Activated naive CD4-positive, alpha-beta T cell treated with anti-CD3 and anti-CD28 coated beads, Interleukin-2, amount 50 U/mL, for 24 hours (primary cell): ENCODE measurements at regions not wholly inside any gene's neighbourhood (a gene's known extent, or its start where the extent isn't known, plus 50 kb on each side); places are given as distances from the start of the nearest gene placed in this dataset.

Experiments
- H3K27ac Mint-ChIP-seq: one replicate; pipeline ENCODE4 v1.8.0; 2021; ENCODE audit warnings: mild to moderate bottlenecking, mixed read lengths
- H3K27me3 Mint-ChIP-seq: one replicate; pipeline ENCODE4 v1.8.0; 2021; ENCODE audit warnings: mixed read lengths
- H3K36me3 Mint-ChIP-seq: one replicate; pipeline ENCODE4 v1.8.0; 2021; ENCODE audit warnings: mixed read lengths
- H3K4me1 Mint-ChIP-seq: one replicate; pipeline ENCODE4 v1.8.0; 2021; ENCODE audit warnings: mixed read lengths
- H3K4me3 Mint-ChIP-seq: one replicate; pipeline ENCODE4 v1.8.0; 2021; ENCODE audit warnings: mild to moderate bottlenecking, mixed read lengths
- H3K9me3 Mint-ChIP-seq: one replicate; pipeline ENCODE4 v1.8.0; 2021; ENCODE audit warnings: mixed read lengths

DNA sequence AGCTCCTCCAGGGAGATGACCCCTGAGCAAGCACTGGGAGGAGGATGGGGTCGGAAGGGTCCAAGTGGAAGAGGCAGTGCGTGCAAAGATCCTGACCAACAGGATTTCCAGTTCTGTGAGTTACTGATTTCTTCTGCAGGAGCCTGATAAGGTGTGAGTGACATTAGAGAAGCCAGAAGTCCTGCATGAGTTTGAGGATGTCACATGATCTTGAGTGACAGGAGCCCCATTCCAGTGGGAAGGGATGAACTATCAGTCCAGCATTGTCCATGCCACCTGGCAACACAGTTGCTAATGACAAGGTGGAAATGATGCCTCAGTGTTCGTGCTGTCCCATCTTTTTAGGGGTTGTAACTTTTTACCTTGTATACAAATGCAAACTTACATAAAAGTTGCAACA lies 285.1 kb upstream of the HDAC4 start:
- no peaks in the 10 kb centered on the region for H3K9me3 Mint-ChIP-seq
- H3K4me3 Mint-ChIP-seq, result no peak overlapping the region
- no peak overlapping the region for H3K27ac Mint-ChIP-seq
- peaks cover 15% of the 10 kb centered on the region for H3K27me3 Mint-ChIP-seq
- H3K36me3 Mint-ChIP-seq, result no peaks in the 10 kb centered on the region
- no peaks in the 10 kb centered on the region for H3K4me1 Mint-ChIP-seq

DNA sequence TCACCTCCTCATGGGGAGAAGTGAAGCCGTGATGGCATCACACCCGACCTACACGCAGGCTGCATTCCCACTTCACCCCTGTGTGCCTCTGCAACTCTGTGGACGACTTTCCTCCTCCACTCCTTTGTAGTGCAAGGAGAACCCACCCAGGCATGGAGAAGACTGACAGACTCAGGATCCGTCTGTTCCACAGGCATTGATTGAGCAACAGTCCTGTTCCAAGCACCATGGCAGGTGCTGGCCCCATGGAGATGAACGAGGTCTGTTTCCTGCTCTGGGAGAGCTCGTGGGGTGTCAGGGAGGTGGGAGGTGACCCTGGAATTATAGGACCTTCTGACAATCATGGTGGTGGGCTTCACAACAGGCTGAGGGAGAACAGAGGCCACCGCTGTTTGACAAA lies 284.7 kb upstream of the HDAC4 start:
- no peak overlapping the region for H3K4me3 Mint-ChIP-seq
- H3K27me3 Mint-ChIP-seq, result peaks cover 17% of the 10 kb centered on the region
- H3K27ac Mint-ChIP-seq, result no peak overlapping the region
- no peaks in the 10 kb centered on the region for H3K9me3 Mint-ChIP-seq
- no peaks in the 10 kb centered on the region for H3K4me1 Mint-ChIP-seq
- no peaks in the 10 kb centered on the region for H3K36me3 Mint-ChIP-seq

DNA sequence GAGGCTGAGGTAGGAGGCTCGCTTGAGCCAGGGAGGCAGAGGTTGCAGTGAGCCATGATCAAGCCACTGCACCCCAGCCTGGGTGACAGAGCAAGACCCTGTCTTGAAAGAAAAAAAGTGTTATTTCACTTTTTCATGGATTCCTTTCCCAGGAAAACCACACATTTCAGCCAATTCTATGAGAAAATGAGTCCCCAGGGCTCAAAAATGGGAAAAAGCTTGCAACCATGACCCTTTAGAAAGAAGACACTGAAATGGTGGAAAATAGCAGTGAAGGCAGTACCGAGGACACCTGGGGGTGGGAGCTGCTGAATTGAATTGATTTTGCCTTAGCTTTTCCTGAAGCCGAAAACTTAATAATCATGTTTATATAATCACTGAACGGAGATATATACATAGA lies 284.2 kb upstream of the HDAC4 start:
- Mint-ChIP-seq H3K27ac (no peak overlapping the region), H3K36me3 (no peaks in the 10 kb centered on the region), H3K9me3 (no peaks in the 10 kb centered on the region), H3K4me3 (no peak overlapping the region), H3K27me3 (peaks cover 17% of the 10 kb centered on the region), H3K4me1 (no peaks in the 10 kb centered on the region)

DNA sequence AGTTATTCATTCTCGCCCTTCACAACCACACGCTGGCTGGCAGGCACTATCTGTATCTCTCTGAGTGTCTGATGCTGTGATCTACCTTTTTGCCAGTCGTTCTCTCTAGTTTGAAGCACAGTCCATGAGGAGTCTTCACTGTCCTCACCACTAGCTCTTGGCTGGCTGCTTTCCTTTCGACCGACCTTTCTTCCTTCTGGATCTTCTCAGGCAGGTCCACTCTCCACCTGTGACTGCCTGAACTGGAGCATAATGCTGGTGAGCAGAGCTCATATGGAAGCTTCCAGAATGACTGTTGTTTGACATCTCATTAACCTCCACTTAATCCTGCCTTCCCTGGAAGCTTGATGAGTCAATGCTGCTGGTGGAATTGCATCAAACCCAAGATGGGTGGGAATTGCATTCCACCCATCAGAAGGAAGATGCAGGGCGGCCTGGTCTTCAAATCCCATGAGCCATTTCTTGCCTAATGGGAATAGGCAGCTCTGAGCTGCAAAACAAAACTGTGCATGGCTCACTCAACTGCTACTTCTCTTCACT lies 283.5 kb upstream of the HDAC4 start:
- H3K4me3 Mint-ChIP-seq, result no peak overlapping the region
- no peaks in the 10 kb centered on the region for H3K4me1 Mint-ChIP-seq
- H3K36me3 Mint-ChIP-seq, result no peaks in the 10 kb centered on the region
- no peak overlapping the region for H3K27ac Mint-ChIP-seq
- H3K27me3 Mint-ChIP-seq, result peaks cover 17% of the 10 kb centered on the region
- no peaks in the 10 kb centered on the region for H3K9me3 Mint-ChIP-seq

DNA sequence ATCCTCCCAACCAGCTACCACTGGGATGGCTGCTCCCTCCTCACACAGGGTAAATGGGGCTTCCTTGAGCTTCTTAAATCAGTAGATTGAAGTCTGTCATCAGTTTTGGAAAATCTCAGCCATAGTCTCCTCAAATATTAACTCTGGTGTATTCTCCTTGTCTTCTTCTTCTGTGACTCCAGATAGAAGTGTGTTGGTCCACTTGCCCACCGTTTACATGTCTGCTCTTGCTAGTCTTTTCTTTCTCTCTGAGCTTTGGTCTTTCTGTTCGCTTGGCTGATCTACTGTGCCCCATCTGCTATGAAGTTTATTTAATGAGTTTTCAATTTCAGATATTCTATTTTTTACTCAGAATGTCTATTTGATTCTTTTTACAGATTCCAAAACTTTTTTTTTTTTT lies 281.7 kb upstream of the HDAC4 start:
- Mint-ChIP-seq H3K27me3 (peaks cover 12% of the 10 kb centered on the region), H3K9me3 (no peaks in the 10 kb centered on the region), H3K27ac (no peak overlapping the region), H3K4me1 (no peaks in the 10 kb centered on the region), H3K4me3 (no peak overlapping the region), H3K36me3 (no peaks in the 10 kb centered on the region)

DNA sequence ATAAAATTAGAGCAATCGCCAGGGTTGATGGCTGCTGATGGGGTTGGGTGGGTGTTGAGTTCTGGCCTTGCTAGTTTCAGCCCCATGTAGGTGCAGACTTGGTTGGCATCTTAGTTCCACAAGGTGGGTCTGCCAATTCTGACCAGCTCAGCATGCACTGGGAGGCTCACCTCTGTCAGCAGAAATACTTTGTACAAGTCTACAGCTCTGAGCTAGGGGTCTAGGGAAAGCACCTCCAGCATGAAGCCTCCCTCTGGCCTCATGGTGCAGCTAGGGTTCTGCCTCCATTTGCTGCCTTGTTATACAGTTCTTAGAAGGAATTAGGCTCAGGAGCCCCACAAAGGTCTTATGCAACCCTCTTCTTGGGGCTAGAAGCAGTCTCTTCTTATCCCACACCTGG lies 278.9 kb upstream of the HDAC4 start:
- Mint-ChIP-seq H3K36me3 (no peaks in the 10 kb centered on the region), H3K9me3 (no peaks in the 10 kb centered on the region), H3K4me1 (no peaks in the 10 kb centered on the region), H3K4me3 (no peak overlapping the region), H3K27ac (no peak overlapping the region), H3K27me3 (peaks cover 12% of the 10 kb centered on the region)

DNA sequence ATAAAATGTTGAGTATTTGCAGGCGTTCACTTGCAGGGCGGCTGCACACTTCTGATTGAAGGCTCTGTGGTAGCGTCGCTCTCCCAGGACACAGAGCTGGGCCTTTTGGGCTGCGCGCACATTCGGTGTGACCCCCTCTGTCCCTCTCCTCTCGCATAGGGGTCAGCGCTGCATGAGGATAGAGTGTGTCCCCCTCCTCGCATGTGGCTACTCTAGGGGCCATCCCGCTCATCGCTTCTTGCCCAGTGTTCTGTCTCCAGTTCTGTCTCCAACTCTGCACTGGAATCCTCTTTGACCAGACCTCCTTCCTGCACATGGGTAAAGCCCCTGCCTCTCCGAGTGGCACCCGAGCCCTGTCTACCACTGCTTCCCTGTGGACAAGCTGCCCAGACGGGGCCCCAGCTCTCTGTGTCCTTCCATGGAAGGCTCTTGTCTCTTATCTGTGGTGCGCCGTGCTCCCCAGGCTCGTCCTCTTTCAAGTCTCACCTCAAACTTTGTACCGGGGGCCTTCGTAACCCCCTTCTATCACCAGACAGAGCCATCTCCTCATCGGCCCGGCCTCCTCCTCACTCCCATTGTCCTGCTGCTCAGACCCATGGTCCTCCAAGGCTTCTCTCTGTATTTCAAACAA lies 278.0 kb upstream of the HDAC4 start:
- Mint-ChIP-seq H3K9me3 (no peaks in the 10 kb centered on the region), H3K4me1 (no peaks in the 10 kb centered on the region), H3K4me3 (no peak overlapping the region), H3K27ac (no peak overlapping the region), H3K36me3 (no peaks in the 10 kb centered on the region), H3K27me3 (peaks cover 11% of the 10 kb centered on the region)

DNA sequence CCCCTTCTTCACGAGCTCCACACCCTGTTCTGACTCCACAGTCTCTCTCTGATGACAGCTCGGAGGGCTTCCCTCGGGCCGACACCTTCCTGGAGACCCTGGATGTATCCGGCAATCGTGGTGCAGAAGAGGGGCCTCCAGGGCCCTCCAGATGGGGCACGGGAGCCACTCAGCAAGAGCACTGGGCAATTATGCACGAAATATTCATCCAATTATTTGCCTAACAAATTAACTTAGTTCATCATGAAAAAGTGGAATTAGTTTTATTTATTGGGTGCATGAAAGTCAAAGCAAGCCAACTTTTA lies 277.3 kb upstream of the HDAC4 start:
- Mint-ChIP-seq H3K9me3 (no peaks in the 10 kb centered on the region), H3K27ac (no peak overlapping the region), H3K27me3 (peaks cover 9% of the 10 kb centered on the region), H3K36me3 (no peaks in the 10 kb centered on the region), H3K4me3 (no peak overlapping the region), H3K4me1 (no peaks in the 10 kb centered on the region)

DNA sequence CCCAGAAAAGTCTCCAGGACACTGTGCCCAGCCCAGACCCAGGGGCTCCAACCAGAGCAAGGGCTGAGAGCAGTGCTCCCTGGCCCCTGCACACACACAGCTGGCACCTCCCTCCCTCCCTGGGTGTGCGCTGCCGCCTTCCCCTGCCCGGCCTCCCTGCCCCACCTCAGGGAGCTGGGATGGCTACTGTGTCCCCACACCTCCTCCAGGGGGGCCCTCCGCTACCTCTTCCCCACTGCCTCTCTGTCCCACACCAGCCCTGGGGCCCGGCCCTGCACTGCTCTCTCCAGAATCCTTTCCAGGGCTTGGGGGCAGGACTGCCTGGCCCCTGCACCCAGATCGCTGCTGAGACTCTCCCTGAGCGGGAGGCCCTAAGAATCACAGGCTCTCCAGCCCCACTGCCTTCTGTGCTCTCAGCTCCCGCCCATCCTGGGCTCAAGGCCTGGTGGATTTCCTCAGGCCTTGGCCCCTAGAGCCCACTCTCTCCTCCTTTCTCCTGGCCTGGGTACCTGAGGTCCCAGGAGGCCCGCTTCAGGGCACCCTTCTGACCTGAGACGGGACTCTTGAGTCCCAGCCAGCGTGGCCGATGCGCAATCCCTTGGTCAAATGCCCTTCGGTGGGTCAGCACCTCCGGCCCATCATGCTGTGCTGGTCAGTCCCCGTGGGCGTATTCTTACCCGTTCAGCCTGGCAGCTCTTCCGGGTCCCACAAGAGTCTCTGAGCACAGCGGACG lies 276.8 kb upstream of the HDAC4 start:
- Mint-ChIP-seq H3K27me3 (peaks cover 7% of the 10 kb centered on the region), H3K9me3 (no peaks in the 10 kb centered on the region), H3K4me3 (no peak overlapping the region), H3K4me1 (no peaks in the 10 kb centered on the region), H3K27ac (no peak overlapping the region), H3K36me3 (no peaks in the 10 kb centered on the region)

DNA sequence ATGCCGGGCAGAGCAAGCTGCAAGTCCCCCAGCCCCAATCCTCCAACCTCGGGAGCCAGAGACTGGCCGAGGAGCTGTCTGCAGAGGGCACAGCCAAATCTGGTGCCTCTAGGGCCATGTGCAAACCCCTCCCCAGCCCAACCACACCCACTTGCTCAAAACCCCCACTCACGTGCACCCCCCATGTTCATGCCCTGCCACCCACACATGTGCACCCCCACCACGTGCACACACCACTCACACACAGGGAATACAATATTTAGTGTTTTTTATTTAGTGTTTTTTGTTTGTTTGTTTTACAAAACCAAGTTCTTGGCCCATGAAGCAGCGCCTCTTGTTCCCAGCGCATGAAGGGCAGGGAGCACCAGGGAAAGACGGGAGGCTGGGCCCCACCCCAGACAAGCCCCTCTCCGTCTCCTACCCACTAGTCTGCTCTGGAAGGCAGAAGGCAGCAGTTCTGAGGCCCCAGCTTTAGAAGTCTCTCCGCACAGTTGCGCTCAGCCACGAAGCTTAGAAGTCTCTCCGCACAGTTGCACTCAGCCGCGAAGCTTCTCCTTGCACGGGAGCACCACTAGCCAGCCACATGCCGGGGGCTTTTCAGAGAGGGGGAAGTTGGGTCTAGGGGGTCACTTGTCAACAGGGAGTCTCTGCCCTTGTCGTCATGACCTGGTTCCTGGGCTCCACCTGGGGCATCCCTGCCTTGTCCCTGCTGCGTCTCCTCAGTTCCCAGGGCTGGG lies 276.1 kb upstream of the HDAC4 start:
- Mint-ChIP-seq H3K27ac (no peak overlapping the region), H3K36me3 (no peaks in the 10 kb centered on the region), H3K4me1 (no peaks in the 10 kb centered on the region), H3K27me3 (peaks cover 3% of the 10 kb centered on the region), H3K9me3 (no peaks in the 10 kb centered on the region), H3K4me3 (no peak overlapping the region)

DNA sequence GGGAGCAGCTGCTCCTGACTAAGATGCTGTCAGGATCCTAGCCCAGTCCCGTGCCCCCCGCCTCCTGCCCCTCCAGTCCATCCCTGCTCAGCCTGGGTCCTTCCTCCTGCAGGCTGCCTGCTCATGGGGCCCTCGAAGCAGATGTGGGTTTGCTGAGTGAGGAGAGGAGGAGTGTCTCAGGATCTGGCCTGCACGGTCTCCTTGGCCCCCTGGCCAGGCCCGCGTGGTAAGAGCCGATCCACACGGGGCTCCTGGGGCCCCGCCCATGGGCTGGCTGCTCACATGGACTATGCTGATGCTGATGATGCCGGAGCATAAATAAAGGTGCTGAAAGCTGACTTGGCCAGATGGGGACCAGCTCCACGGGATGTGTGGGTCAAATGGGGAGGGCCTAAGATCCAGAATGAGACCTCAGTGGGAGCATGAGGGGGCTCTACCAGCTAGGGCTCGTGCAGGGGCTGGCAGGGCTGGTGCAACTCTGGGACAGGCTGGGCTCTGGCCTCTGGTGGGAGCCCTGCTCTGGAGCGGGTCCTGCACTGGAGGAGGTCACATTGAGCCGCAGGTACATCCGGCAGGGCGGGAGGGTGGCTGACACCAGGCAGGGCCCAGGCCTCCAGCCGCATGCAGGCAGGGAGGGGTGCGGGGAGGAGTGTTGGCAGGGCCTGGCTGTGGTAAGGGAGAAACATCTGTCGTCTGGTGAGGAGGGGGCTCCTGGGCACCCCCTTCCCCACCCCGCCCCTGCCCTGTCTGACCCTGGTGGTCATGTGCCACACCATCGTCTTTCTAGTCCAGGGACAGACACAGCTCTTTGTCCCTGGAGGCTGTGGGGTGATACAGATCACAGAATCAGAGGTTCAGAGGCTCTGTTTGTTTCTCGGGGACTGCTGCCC lies 275.3 kb upstream of the HDAC4 start:
- Mint-ChIP-seq H3K9me3 (no peaks in the 10 kb centered on the region), H3K4me1 (no peaks in the 10 kb centered on the region), H3K27me3 (peaks cover 2% of the 10 kb centered on the region), H3K27ac (no peak overlapping the region), H3K36me3 (no peaks in the 10 kb centered on the region), H3K4me3 (no peak overlapping the region)

DNA sequence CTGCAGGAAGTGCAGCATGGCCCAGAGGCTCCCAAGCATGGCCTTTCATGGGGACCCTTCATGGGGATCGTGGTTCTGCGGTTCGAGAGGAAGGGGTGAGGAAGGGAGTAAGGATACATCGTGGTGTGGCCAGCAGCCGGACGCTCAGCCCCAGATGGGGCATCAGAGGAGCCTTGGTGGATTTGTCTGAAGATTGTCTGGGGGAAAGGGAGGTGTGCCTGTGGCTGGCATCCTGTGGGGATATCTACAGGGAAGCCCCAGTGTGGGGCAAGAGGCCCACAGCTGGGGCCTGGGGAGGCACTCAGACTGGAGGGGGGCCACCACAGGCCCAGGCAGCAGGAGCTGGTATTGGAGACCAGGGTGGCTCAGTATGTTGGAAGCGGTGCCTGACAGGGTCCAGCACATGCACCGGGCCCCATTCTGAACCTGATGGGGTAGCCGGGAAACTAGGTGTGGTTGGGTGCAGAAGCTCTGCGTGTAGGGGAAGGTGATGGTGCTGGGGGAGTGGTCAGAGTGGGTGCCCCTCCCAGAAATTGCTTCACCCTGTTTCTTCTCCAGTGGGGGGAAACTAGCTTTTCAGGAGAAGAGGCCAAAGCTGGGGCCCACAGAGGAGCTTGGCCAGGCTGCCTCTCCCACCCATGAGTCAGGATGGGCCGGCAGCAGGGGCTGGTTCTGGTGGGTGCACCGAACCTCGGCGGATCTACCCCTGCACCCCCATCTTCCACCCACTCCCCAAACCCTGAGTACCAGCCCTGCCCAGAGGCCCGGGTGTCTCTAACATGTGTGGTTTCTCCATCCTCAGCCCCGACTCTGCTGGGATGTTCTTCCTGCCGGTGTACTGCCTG lies 274.4 kb upstream of the HDAC4 start:
- no peak overlapping the region for H3K27ac Mint-ChIP-seq
- H3K36me3 Mint-ChIP-seq, result no peaks in the 10 kb centered on the region
- H3K27me3 Mint-ChIP-seq, result no peaks in the 10 kb centered on the region
- no peaks in the 10 kb centered on the region for H3K9me3 Mint-ChIP-seq
- H3K4me3 Mint-ChIP-seq, result no peak overlapping the region
- H3K4me1 Mint-ChIP-seq, result no peaks in the 10 kb centered on the region

DNA sequence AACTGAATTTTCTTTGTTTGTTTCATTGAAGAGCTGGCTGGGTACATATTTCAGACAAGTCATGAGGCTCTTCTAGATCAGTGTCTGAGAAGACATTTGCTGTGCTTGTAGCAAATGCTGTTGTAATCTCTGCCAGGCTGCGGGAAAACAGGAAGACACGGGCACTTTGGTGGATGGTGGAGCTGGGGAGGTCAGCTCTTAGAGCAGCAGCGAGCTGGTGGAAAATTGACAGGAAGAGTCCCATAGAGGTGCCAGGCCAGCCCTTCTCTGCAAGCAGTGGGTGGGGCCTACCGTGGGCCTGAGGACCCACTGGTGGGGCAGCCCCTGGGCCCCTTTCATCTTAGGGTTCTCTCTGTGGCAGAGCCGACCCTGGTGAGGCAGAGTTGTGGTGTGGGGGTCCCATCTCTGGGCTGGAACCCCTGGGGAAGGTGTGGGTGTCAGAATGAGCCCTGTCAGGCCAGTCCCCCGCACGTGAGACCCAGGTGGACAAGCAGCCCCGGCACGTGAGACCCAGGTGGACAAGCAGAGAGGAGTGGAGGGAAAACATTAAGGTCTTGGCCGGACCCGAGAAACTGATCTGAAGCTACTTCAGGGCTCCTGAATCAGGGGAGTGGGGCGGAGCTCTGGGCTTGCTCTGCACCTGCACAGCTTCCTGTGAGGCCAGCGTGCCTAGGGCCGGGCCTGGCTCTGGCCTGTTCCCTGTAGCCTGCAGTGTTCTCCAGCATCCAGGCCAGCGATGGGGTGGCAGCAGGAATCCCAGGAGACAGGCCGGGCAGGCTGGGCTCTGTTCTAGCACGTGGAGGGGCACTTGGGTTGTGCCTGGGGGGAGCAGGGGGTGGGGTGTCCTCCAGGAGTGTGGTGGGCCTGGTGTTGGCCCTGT lies 273.5 kb upstream of the HDAC4 start:
- Mint-ChIP-seq H3K9me3 (no peaks in the 10 kb centered on the region), H3K27me3 (no peaks in the 10 kb centered on the region), H3K4me3 (no peak overlapping the region), H3K4me1 (no peaks in the 10 kb centered on the region), H3K27ac (no peak overlapping the region), H3K36me3 (no peaks in the 10 kb centered on the region)

DNA sequence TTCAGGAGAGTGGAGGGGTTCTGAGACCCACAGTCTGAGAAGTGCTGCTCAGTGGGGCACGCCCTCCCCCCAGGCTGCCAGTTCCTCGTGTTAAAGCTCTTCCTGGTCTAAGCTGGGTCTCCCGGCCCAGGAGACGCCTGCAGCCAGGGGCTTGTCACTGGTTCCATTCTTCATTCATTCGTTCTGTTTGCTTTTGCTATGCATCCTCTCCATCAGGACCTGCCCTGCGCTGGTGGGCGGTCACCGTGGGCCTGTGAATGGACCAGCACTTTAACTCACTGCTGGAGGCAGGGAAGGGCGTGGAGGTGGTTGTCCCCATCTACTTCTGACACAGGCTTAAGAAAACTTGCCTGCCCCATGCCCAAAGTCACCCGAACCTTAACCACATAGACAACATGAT lies 272.8 kb upstream of the HDAC4 start:
- no peaks in the 10 kb centered on the region for H3K9me3 Mint-ChIP-seq
- H3K36me3 Mint-ChIP-seq, result no peaks in the 10 kb centered on the region
- no peaks in the 10 kb centered on the region for H3K27me3 Mint-ChIP-seq
- H3K4me3 Mint-ChIP-seq, result no peak overlapping the region
- H3K4me1 Mint-ChIP-seq, result no peaks in the 10 kb centered on the region
- no peak overlapping the region for H3K27ac Mint-ChIP-seq
